HL-60 (cell line): ENCODE measurements at regions not wholly inside any gene's neighbourhood (a gene's known extent, or its start where the extent isn't known, plus 50 kb on each side); places are given as distances from the start of the nearest gene placed in this dataset.

Experiments used
- CTCF ChIP-seq: IDR thresholded peaks from one replicate; pipeline ENCODE4 v1.5.1; 2011; ENCODE audit warnings: low read length, control low read depth, inconsistent platforms; ENCODE audit not compliant: insufficient read depth
- POLR2AphosphoS5 ChIP-seq: IDR thresholded peaks from 2 replicates; pipeline ENCODE4 v1.6.1; 2012; ENCODE audit warnings: low read depth
- REST ChIP-seq: IDR thresholded peaks from 2 replicates; pipeline ENCODE4 v1.6.1; 2012; ENCODE audit warnings: low read depth; ENCODE audit not compliant: insufficient replicate concordance

GRCh38 chr14:65872536-65872935, 460.0 kb downstream of the FUT8 start:
- TF ChIP-seq POLR2AphosphoS5 (no peak), CTCF (no peak), REST (no peak)
